Trophoblast cell (in vitro differentiated cells and primary cell): ENCODE measurements at regions not wholly inside any gene's neighbourhood (a gene's known extent, or its start where the extent isn't known, plus 50 kb on each side); places are given as distances from the start of the nearest gene placed in this dataset.

Source experiments
- DNase-seq, 2 donors: peaks; one replicate each; pipeline ENCODE4 v3.0.0-alpha.2; 2016
- H2AFZ ChIP-seq: 2 replicates; pipeline ENCODE4 v1.6.1; 2013; ENCODE audit warnings: low read length, moderate library complexity, mild to moderate bottlenecking; ENCODE audit not compliant: insufficient read depth, poor library complexity
- H2AK5ac ChIP-seq: 2 replicates; pipeline ENCODE4 v1.6.1; 2013; ENCODE audit warnings: mild to moderate bottlenecking, low read length
- H2BK120ac ChIP-seq: 2 replicates; pipeline ENCODE4 v1.6.1; 2013; ENCODE audit warnings: low read length, mild to moderate bottlenecking, moderate library complexity; ENCODE audit not compliant: insufficient read depth, poor library complexity
- H2BK12ac ChIP-seq: 2 replicates; pipeline ENCODE4 v1.6.1; 2013; ENCODE audit warnings: mild to moderate bottlenecking, low read length, moderate library complexity
- H2BK5ac ChIP-seq: 2 replicates; pipeline ENCODE4 v1.6.1; 2013; ENCODE audit warnings: low read length, low read depth, moderate library complexity, mild to moderate bottlenecking; ENCODE audit not compliant: poor library complexity
- H3K14ac ChIP-seq: 2 replicates; pipeline ENCODE4 v1.6.1; 2013; ENCODE audit warnings: mild to moderate bottlenecking, low read length
- H3K18ac ChIP-seq: 2 replicates; pipeline ENCODE4 v1.6.1; 2013; ENCODE audit warnings: mild to moderate bottlenecking, low read length
- H3K23ac ChIP-seq: 2 replicates; pipeline ENCODE4 v1.6.1; 2013; ENCODE audit warnings: low read length
- H3K27ac ChIP-seq: 2 replicates; pipeline ENCODE4 v1.5.1; 2013; ENCODE audit warnings: low read depth, mild to moderate bottlenecking, inconsistent platforms, low read length, moderate library complexity
- H3K27me3 ChIP-seq: 2 replicates; pipeline ENCODE4 v1.6.1; 2013; ENCODE audit warnings: inconsistent platforms, mild to moderate bottlenecking, low read length, moderate library complexity; ENCODE audit not compliant: insufficient read depth
- H3K36me3 ChIP-seq, 2 experiments: 1 replicate in 1 of 2; 2 replicates in 1 of 2; pipeline ENCODE4 v1.6.1; 2013; ENCODE audit warnings: low read length in 2 of 2, mild to moderate bottlenecking in 2 of 2, moderate library complexity in 1 of 2; ENCODE audit not compliant: insufficient read depth in 2 of 2, control insufficient read depth in 1 of 2
- H3K4ac ChIP-seq: 2 replicates; pipeline ENCODE4 v1.6.1; 2013; ENCODE audit warnings: low read depth, mild to moderate bottlenecking, low read length, moderate library complexity
- H3K4me1 ChIP-seq, 2 experiments: 1 replicate in 1 of 2; 2 replicates in 1 of 2; pipeline ENCODE4 v1.6.1; 2013; ENCODE audit warnings: low read length in 2 of 2, mild to moderate bottlenecking in 2 of 2, moderate library complexity in 1 of 2; ENCODE audit not compliant: insufficient read depth in 2 of 2, control insufficient read depth in 1 of 2
- H3K4me2 ChIP-seq: 2 replicates; pipeline ENCODE4 v1.6.1; 2013; ENCODE audit warnings: inconsistent platforms, mild to moderate bottlenecking, low read length, moderate library complexity
- H3K4me3 ChIP-seq: 2 replicates; pipeline ENCODE4 v1.5.1; 2013; ENCODE audit warnings: mild to moderate bottlenecking, low read depth, low read length, inconsistent platforms
- H3K79me1 ChIP-seq: one replicate; pipeline ENCODE4 v1.6.1; 2013; ENCODE audit warnings: low read length
- H3K79me2 ChIP-seq: 2 replicates; pipeline ENCODE4 v1.6.1; 2013; ENCODE audit warnings: low read length, mild to moderate bottlenecking; ENCODE audit not compliant: control insufficient read depth, insufficient read depth, poor library complexity
- H3K9ac ChIP-seq: 2 replicates; pipeline ENCODE4 v1.6.1; 2013; ENCODE audit warnings: mild to moderate bottlenecking, low read length
- H3K9me3 ChIP-seq: 2 replicates; pipeline ENCODE4 v1.6.1; 2013; ENCODE audit warnings: low read depth, mild to moderate bottlenecking, control low read depth, inconsistent platforms, low read length; ENCODE audit not compliant: insufficient read depth
- H4K12ac ChIP-seq: 2 replicates; pipeline ENCODE4 v1.6.1; 2013; ENCODE audit warnings: low read depth, mild to moderate bottlenecking, low read length, moderate library complexity
- H4K8ac ChIP-seq: 2 replicates; pipeline ENCODE4 v1.6.1; 2013; ENCODE audit warnings: low read depth, mild to moderate bottlenecking, low read length, moderate library complexity
- H4K91ac ChIP-seq: one replicate; pipeline ENCODE4 v1.6.1; 2013; ENCODE audit warnings: low read depth, mild to moderate bottlenecking, low read length, moderate library complexity
- WGBS: extraction: QIAGEN DNeasy Blood & Tissue Kit; methylation state at CpG from one replicate; pipeline ENCODE4 v1.1.7; 2013; ENCODE audit warnings: missing lambda C conversion rate; ENCODE audit not compliant: insufficient read length, insufficient coverage; ENCODE audit errors: extremely low coverage; 5-methylcytosine and 5-hydroxymethylcytosine counted together

DNA sequence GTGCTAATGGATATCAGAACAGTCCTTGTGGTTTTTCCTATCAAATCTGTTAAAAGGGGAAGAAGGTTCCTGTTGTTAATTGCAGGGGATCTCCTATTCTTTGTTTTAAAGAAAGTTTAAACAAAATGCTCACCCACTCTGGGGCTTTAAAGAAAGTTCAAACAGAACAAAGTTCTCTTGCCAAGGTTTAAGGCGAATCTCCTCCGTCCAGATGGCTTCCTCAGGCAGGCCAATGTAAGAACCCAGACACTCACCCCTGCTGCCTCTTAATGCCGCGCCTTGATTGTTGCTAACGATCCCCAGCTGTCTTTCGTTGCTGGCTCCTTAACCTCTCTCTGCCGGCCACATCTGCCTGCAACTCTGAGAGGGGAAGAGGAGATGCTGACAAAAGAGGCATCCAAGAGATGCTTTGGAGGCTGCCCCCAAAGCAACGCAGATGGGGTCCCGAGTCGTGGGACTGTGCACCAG, 235.0 kb upstream of the PRDM1 start:
- no CpG with 5 or more reads among the region's 10 CpGs for WGBS
- no peak overlapping the region for H3K4me3 ChIP-seq
- no peak overlapping the region for H3K14ac ChIP-seq
- no peaks in the 10 kb centered on the region for H3K36me3 ChIP-seq
- no peak overlapping the region for H2AK5ac ChIP-seq
- no peaks in the 10 kb centered on the region for H3K27me3 ChIP-seq
- H2AFZ ChIP-seq, result no peak overlapping the region
- H3K27ac ChIP-seq, result no peak overlapping the region
- no peak overlapping the region for H3K23ac ChIP-seq
- no peak overlapping the region for H4K8ac ChIP-seq
- no peak overlapping the region for H2BK5ac ChIP-seq
- H3K4me2 ChIP-seq, result no peak overlapping the region
- H2BK12ac ChIP-seq, result no peak overlapping the region
- no peaks in the 10 kb centered on the region for H3K79me2 ChIP-seq
- H4K12ac ChIP-seq, result no peak overlapping the region
- H3K18ac ChIP-seq, result no peak overlapping the region
- no peaks in the 10 kb centered on the region for H3K79me1 ChIP-seq
- DNase-seq, result no peak
- no peaks in the 10 kb centered on the region for H3K4me1 ChIP-seq
- no peak overlapping the region for H3K9ac ChIP-seq
- H3K9me3 ChIP-seq, result peaks cover 3% of the 10 kb centered on the region
- H3K4ac ChIP-seq, result no peak overlapping the region
- no peak overlapping the region for H2BK120ac ChIP-seq
- H4K91ac ChIP-seq, result no peak overlapping the region

DNA sequence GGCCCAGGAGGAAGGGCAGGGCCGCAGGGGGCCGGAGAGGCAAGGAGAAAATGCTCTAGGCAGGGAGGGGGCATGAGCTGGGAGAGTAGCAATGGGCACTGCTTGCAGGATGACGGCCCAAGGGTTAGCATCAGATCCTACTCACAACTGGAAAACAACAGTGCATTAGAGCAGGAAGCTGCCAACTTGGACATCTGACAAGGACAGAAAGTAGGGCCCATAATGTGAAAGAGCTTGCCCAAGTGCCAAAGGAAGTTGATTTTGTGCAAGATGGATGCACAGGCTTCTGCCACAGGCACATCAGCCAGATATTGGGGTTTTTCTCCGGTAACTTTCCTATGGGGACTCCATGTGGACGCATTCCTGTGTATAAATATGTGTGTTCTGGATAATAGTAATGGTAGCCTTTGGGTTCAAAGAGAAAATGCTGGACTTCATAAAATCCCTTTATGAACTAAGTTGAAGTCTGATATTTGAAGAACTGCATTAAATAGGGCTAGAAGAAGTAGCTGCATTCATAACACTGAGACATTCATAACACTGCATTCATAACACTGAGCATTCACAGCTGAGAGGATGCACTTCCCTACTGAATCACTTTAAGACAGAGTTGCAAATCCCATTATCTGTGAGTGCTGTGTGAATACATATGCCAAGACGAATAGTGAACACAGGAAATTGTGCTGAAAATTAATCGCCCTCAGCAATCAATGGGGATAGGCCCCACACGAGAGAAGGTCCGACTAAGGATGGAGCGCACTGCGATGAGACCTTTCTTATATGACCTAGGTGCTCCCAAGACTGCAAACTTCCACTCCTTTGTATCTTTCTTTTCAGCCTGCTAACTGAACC, 235.6 kb upstream of the PRDM1 start:
- Histone ChIP-seq H2BK5ac (no peak overlapping the region), H2BK12ac (no peak overlapping the region), H3K4ac (no peak overlapping the region), H3K4me3 (no peak overlapping the region), H3K27ac (no peak overlapping the region), H2BK120ac (no peak overlapping the region), H4K91ac (no peak overlapping the region), H3K4me1 (no peaks in the 10 kb centered on the region), H4K12ac (no peak overlapping the region), H3K27me3 (no peaks in the 10 kb centered on the region), H2AFZ (no peak overlapping the region), H3K4me2 (no peak overlapping the region), H3K14ac (no peak overlapping the region), H3K9ac (no peak overlapping the region), H3K79me2 (no peaks in the 10 kb centered on the region), H3K36me3 (no peaks in the 10 kb centered on the region), H2AK5ac (no peak overlapping the region), H3K79me1 (no peaks in the 10 kb centered on the region), H3K9me3 (peaks cover 3% of the 10 kb centered on the region), H4K8ac (no peak overlapping the region), H3K23ac (no peak overlapping the region), H3K18ac (no peak overlapping the region)
- no peak for DNase-seq
- no CpG with 5 or more reads among the region's 11 CpGs for WGBS

DNA sequence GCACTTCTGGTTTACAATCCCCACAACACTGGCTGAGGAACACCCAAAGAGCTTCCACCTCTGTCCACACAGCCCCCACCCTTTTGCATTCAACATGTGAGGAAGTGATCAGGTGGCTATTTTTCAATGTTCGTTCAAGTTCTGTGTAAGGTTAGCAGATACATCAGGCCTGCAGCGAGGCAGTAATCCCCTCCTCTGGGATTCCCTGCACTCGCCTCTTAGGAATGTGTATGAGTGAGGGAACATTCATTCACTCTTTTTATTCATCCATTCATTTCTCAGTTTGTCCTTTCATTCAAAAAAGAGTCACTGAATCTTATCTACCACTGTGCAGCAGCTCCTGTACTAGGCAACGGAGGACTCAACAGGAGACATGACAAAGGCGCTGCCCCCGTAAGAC, 236.4 kb upstream of the PRDM1 start:
- Histone ChIP-seq H4K12ac (no peak overlapping the region), H3K23ac (no peak overlapping the region)

DNA sequence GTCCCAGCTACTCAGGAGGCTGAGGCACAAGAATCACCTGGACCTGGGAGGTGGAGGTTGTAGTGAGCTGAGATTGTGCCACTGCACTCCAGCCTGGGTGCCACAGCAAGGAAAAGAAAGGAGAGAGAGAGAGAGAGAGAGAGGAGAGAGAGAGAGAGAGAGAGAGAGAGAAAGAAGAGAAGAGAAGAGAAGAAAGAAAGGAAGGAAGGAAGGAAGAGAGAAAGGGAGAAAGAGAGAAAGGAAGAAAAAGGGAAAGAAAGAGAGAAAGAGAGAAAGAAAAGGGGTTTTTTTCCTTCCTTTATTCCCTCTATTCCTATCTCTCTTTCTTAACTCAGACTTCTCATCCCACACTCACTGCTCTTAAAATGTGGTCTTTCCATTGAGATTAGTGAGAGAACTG, 238.7 kb upstream of the PRDM1 start:
- H2BK120ac ChIP-seq, result no peak overlapping the region
- no peaks in the 10 kb centered on the region for H3K79me2 ChIP-seq
- H3K9me3 ChIP-seq, result peaks cover 2% of the 10 kb centered on the region
- DNase-seq, result no peak
- H4K8ac ChIP-seq, result no peak overlapping the region
- no peak overlapping the region for H3K27ac ChIP-seq
- H2BK5ac ChIP-seq, result no peak overlapping the region
- no peaks in the 10 kb centered on the region for H3K27me3 ChIP-seq
- H3K9ac ChIP-seq, result no peak overlapping the region
- no peak overlapping the region for H3K4me3 ChIP-seq
- no peak overlapping the region for H2BK12ac ChIP-seq
- H4K91ac ChIP-seq, result no peak overlapping the region
- H3K4me2 ChIP-seq, result no peak overlapping the region
- H2AK5ac ChIP-seq, result no peak overlapping the region
- H2AFZ ChIP-seq, result no peak overlapping the region
- H3K36me3 ChIP-seq, result no peaks in the 10 kb centered on the region
- no peaks in the 10 kb centered on the region for H3K4me1 ChIP-seq
- H3K14ac ChIP-seq, result no peak overlapping the region
- H3K23ac ChIP-seq, result no peak overlapping the region
- no peak overlapping the region for H3K18ac ChIP-seq
- no peak overlapping the region for H3K4ac ChIP-seq
- H4K12ac ChIP-seq, result no peak overlapping the region
- H3K79me1 ChIP-seq, result no peaks in the 10 kb centered on the region

More for the DNA sequence above, 236.4 kb upstream of the PRDM1 start:
- H2BK12ac ChIP-seq, result no peak overlapping the region
- no peak overlapping the region for H4K8ac ChIP-seq
- DNase-seq, result no peak
- no peak overlapping the region for H3K4me2 ChIP-seq
- H3K9me3 ChIP-seq, result peaks cover 2% of the 10 kb centered on the region
- no peaks in the 10 kb centered on the region for H3K4me1 ChIP-seq
- H3K4ac ChIP-seq, result no peak overlapping the region
- H3K4me3 ChIP-seq, result no peak overlapping the region
- no peak overlapping the region for H3K27ac ChIP-seq
- no peaks in the 10 kb centered on the region for H3K27me3 ChIP-seq
- H2AK5ac ChIP-seq, result no peak overlapping the region
- no peak overlapping the region for H3K14ac ChIP-seq
- no peaks in the 10 kb centered on the region for H3K79me2 ChIP-seq
- H3K18ac ChIP-seq, result no peak overlapping the region
- H3K79me1 ChIP-seq, result no peaks in the 10 kb centered on the region
- H2BK5ac ChIP-seq, result no peak overlapping the region
- WGBS, result no CpG with 5 or more reads among the region's 6 CpGs
- H3K9ac ChIP-seq, result no peak overlapping the region
- no peak overlapping the region for H2BK120ac ChIP-seq
- no peaks in the 10 kb centered on the region for H3K36me3 ChIP-seq
- no peak overlapping the region for H2AFZ ChIP-seq
- no peak overlapping the region for H4K91ac ChIP-seq
